Neural cell (in vitro differentiated cells): ENCODE measurements at regions not wholly inside any gene's neighbourhood (a gene's known extent, or its start where the extent isn't known, plus 50 kb on each side); places are given as distances from the start of the nearest gene placed in this dataset.

Experiments
- H2AFZ ChIP-seq: fragments of 200-600, 300-800 bp; sonication (generic), shearing (Covaris generic); 2 replicates; pipeline ENCODE4 v1.6.0; 2014; ENCODE audit warnings: low read depth, mild to moderate bottlenecking, antibody characterized with exemption, low read length, moderate library complexity
- H3F3A ChIP-seq: fragments of 200-600 bp; shearing (Covaris generic); 2 replicates; pipeline ENCODE4 v1.6.1; 2016; ENCODE audit warnings: mild to moderate bottlenecking, moderate library complexity, mixed read lengths, antibody characterized with exemption, low read length; ENCODE audit not compliant: insufficient read depth, poor library complexity, severe bottlenecking
- H3K27ac ChIP-seq: fragments of 200-600, 300-800 bp; sonication (generic), shearing (Covaris generic); 2 replicates; pipeline ENCODE4 v1.5.1; 2014; ENCODE audit warnings: mild to moderate bottlenecking, low read length, moderate library complexity
- H3K27me3 ChIP-seq: fragments of 300-800, 200-600 bp; sonication (generic), shearing (Covaris generic); 2 replicates; pipeline ENCODE4 v1.6.0; 2014; ENCODE audit warnings: mild to moderate bottlenecking, low read depth, low read length, moderate library complexity; ENCODE audit not compliant: insufficient read depth
- H3K36me3 ChIP-seq: fragments of 300-800, 200-600 bp; sonication (generic), shearing (Covaris generic); 2 replicates; pipeline ENCODE4 v1.5.1; 2014; ENCODE audit warnings: mild to moderate bottlenecking, antibody characterized with exemption, low read length, moderate library complexity; ENCODE audit not compliant: insufficient read depth
- H3K4me2 ChIP-seq: fragments of 300-800, 200-600 bp; sonication (generic), shearing (Covaris generic); 2 replicates; pipeline ENCODE4 v1.6.0; 2014; ENCODE audit warnings: mild to moderate bottlenecking, low read length
- H3K4me3 ChIP-seq: fragments of 300-800, 200-600 bp; sonication (generic), shearing (Covaris generic); 2 replicates; pipeline ENCODE4 v1.5.1; 2014; ENCODE audit warnings: mild to moderate bottlenecking, low read length, moderate library complexity
- H3K79me2 ChIP-seq: fragments of 200-600 bp; shearing (Covaris generic); replicated peaks from 2 replicates; pipeline ENCODE4 v1.6.0; 2014; ENCODE audit warnings: mild to moderate bottlenecking, low read length, moderate library complexity; ENCODE audit not compliant: insufficient read depth
- H3K9ac ChIP-seq: fragments of 300-800, 200-600 bp; sonication (generic), shearing (Covaris generic); 2 replicates; pipeline ENCODE4 v1.6.1; 2016; ENCODE audit warnings: mild to moderate bottlenecking, low read length, mixed read lengths
- H3K9me2 ChIP-seq: fragments of 200-600 bp; shearing (Covaris generic); 2 replicates; pipeline ENCODE4 v1.6.1; 2016; ENCODE audit warnings: mild to moderate bottlenecking, low read length, mixed read lengths; ENCODE audit not compliant: insufficient read depth
- H3K9me3 ChIP-seq: fragments of 200-600, 300-800 bp; sonication (generic), shearing (Covaris generic); 2 replicates; pipeline ENCODE4 v1.6.1; 2016; ENCODE audit warnings: mild to moderate bottlenecking, mixed run types, low read length, moderate library complexity, mixed read lengths
- H4K20me1 ChIP-seq: fragments of 200-600 bp; shearing (Covaris generic); 2 replicates; pipeline ENCODE4 v1.6.1; 2016; ENCODE audit warnings: mild to moderate bottlenecking, mixed run types; ENCODE audit not compliant: insufficient read depth
- EP300 ChIP-seq: fragments of 450-650 bp; conservative IDR thresholded peaks from 2 replicates; pipeline ENCODE4 v1.6.1; 2014; ENCODE audit warnings: antibody characterized with exemption, mild to moderate bottlenecking, moderate library complexity; ENCODE audit not compliant: poor library complexity, severe bottlenecking
- EZH2 ChIP-seq: fragments of 200-600, 300-800 bp; shearing (Covaris generic), sonication (generic); IDR thresholded peaks from 2 replicates; pipeline ENCODE4 v1.6.1; 2014; ENCODE audit warnings: antibody characterized with exemption, low read length, borderline replicate concordance, mild to moderate bottlenecking; ENCODE audit not compliant: insufficient read depth, poor library complexity, severe bottlenecking
- MXI1 ChIP-seq: fragments of 450-650 bp; conservative IDR thresholded peaks from 2 replicates; pipeline ENCODE4 v1.6.1; 2014; ENCODE audit warnings: antibody characterized with exemption, mild to moderate bottlenecking; ENCODE audit not compliant: poor library complexity, severe bottlenecking
- POLR2AphosphoS5 ChIP-seq: IDR thresholded peaks from 2 replicates; pipeline ENCODE4 v1.6.1; 2012
- RAD21 ChIP-seq: fragments of 450-650 bp; conservative IDR thresholded peaks from 2 replicates; pipeline ENCODE4 v1.6.1; 2014; ENCODE audit warnings: antibody characterized with exemption, mild to moderate bottlenecking, moderate library complexity
- SMC3 ChIP-seq: fragments of 450-650 bp; conservative IDR thresholded peaks from 2 replicates; pipeline ENCODE4 v1.6.1; 2014; ENCODE audit warnings: antibody characterized with exemption, mild to moderate bottlenecking, moderate library complexity; ENCODE audit not compliant: poor library complexity
- TAF1 ChIP-seq: IDR thresholded peaks from 2 replicates; pipeline ENCODE4 v1.6.1; 2012; ENCODE audit warnings: low read depth
- TF ChIP-seq, protein P1 (sequence below): fragments of 450-650 bp; IDR thresholded peaks from 2 replicates; pipeline ENCODE4 v1.5.1; 2014; ENCODE audit warnings: antibody characterized with exemption, mild to moderate bottlenecking, moderate library complexity; ENCODE audit not compliant: poor library complexity, severe bottlenecking
- TF ChIP-seq, protein P2 (sequence below): IDR thresholded peaks from 2 replicates; pipeline ENCODE4 v1.6.1; 2012; ENCODE audit warnings: borderline replicate concordance

DNA sequence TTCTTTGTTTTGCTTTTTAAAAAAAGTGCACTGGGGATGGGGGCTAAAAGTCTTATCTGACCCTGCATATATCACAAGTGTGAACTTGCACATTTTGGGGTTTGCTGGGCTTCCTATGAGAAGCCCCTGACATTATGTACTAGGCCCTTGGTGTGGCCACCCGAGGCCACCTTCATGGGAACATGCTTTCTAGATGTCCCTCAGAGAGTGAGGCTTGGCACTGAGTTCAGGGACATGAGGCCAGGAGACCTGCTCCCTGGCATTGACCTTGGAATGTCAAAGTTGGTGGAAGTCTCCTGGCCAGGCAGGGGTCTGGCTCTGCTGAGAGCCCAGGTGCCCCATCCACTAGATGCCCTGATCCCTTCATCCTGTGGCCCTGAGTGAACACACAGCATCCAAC is 536.2 kb downstream of the TCERG1L start:
- H3K9ac ChIP-seq = no peak overlapping the region
- no peaks in the 10 kb centered on the region for H3K79me2 ChIP-seq
- no peak overlapping the region for H3K4me3 ChIP-seq
- no peak overlapping the region for H2AFZ ChIP-seq
- H4K20me1 ChIP-seq = no peaks in the 10 kb centered on the region
- H3K27me3 ChIP-seq = no peaks in the 10 kb centered on the region
- H3K4me2 ChIP-seq = no peak overlapping the region
- TF ChIP-seq RAD21 = no peak
- no peak for TF ChIP-seq EZH2
- no peak for TF ChIP-seq TAF1
- TF ChIP-seq, protein P1, sequence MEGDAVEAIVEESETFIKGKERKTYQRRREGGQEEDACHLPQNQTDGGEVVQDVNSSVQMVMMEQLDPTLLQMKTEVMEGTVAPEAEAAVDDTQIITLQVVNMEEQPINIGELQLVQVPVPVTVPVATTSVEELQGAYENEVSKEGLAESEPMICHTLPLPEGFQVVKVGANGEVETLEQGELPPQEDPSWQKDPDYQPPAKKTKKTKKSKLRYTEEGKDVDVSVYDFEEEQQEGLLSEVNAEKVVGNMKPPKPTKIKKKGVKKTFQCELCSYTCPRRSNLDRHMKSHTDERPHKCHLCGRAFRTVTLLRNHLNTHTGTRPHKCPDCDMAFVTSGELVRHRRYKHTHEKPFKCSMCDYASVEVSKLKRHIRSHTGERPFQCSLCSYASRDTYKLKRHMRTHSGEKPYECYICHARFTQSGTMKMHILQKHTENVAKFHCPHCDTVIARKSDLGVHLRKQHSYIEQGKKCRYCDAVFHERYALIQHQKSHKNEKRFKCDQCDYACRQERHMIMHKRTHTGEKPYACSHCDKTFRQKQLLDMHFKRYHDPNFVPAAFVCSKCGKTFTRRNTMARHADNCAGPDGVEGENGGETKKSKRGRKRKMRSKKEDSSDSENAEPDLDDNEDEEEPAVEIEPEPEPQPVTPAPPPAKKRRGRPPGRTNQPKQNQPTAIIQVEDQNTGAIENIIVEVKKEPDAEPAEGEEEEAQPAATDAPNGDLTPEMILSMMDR = no peak
- TF ChIP-seq POLR2AphosphoS5 = no peak
- no peak for TF ChIP-seq SMC3
- no peak for TF ChIP-seq EP300
- no peak for TF ChIP-seq MXI1
- TF ChIP-seq, protein P2, sequence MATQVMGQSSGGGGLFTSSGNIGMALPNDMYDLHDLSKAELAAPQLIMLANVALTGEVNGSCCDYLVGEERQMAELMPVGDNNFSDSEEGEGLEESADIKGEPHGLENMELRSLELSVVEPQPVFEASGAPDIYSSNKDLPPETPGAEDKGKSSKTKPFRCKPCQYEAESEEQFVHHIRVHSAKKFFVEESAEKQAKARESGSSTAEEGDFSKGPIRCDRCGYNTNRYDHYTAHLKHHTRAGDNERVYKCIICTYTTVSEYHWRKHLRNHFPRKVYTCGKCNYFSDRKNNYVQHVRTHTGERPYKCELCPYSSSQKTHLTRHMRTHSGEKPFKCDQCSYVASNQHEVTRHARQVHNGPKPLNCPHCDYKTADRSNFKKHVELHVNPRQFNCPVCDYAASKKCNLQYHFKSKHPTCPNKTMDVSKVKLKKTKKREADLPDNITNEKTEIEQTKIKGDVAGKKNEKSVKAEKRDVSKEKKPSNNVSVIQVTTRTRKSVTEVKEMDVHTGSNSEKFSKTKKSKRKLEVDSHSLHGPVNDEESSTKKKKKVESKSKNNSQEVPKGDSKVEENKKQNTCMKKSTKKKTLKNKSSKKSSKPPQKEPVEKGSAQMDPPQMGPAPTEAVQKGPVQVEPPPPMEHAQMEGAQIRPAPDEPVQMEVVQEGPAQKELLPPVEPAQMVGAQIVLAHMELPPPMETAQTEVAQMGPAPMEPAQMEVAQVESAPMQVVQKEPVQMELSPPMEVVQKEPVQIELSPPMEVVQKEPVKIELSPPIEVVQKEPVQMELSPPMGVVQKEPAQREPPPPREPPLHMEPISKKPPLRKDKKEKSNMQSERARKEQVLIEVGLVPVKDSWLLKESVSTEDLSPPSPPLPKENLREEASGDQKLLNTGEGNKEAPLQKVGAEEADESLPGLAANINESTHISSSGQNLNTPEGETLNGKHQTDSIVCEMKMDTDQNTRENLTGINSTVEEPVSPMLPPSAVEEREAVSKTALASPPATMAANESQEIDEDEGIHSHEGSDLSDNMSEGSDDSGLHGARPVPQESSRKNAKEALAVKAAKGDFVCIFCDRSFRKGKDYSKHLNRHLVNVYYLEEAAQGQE = no peak
- H3K9me2 ChIP-seq = no peaks in the 10 kb centered on the region
- H3K9me3 ChIP-seq = no peaks in the 10 kb centered on the region
- no peaks in the 10 kb centered on the region for H3K36me3 ChIP-seq
- H3K27ac ChIP-seq = no peak overlapping the region
- no peaks in the 10 kb centered on the region for H3F3A ChIP-seq

DNA sequence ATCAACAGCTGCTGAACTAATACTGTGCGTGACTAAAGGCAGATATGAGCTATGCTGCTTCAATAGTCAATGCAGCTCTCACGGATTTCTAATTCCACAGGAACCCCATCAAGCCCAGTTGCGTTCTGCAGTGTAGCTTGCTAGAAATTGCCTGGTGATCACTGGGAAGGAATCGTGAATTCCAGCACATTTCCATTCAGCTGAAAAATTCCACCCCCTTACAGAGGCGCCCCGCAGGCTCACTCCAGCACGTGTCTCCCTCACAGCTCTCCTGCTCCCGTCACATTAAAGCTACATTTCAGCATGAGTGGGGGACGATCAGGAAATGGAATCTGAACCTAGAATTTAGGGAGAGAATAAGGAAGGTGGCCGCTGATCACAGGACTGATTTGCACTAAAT is 534.8 kb downstream of the TCERG1L start:
- no peaks in the 10 kb centered on the region for H3K9me3 ChIP-seq
- no peak overlapping the region for H3K9ac ChIP-seq
- no peaks in the 10 kb centered on the region for H3F3A ChIP-seq
- no peaks in the 10 kb centered on the region for H3K27me3 ChIP-seq
- H3K4me3 ChIP-seq = no peak overlapping the region
- no peaks in the 10 kb centered on the region for H3K36me3 ChIP-seq
- TF ChIP-seq EP300 = no peak
- no peak for TF ChIP-seq TAF1
- TF ChIP-seq, protein P1 = no peak
- TF ChIP-seq EZH2 = no peak
- TF ChIP-seq, protein P2 = no peak
- no peak for TF ChIP-seq SMC3
- no peak for TF ChIP-seq RAD21
- no peak for TF ChIP-seq POLR2AphosphoS5
- no peak for TF ChIP-seq MXI1
- no peaks in the 10 kb centered on the region for H4K20me1 ChIP-seq
- H3K4me2 ChIP-seq = no peak overlapping the region
- H3K9me2 ChIP-seq = no peaks in the 10 kb centered on the region
- no peaks in the 10 kb centered on the region for H3K79me2 ChIP-seq
- H3K27ac ChIP-seq = no peak overlapping the region
- H2AFZ ChIP-seq = no peak overlapping the region
